Nephron (organoid): ENCODE measurements at regions not wholly inside any gene's neighbourhood (a gene's known extent, or its start where the extent isn't known, plus 50 kb on each side); places are given as distances from the start of the nearest gene placed in this dataset.

ENCODE experiments used
- H3K27ac Mint-ChIP-seq, 3 experiments: 2 replicates each; pipeline ENCODE4 v1.8.0; 2020; ENCODE audit warnings: mixed read lengths in 3 of 3, mild to moderate bottlenecking in 2 of 3, moderate library complexity in 1 of 3
- H3K27me3 Mint-ChIP-seq: 2 replicates; pipeline ENCODE4 v1.8.0; 2021; ENCODE audit warnings: low read depth, mild to moderate bottlenecking, moderate library complexity, mixed read lengths
- H3K36me3 Mint-ChIP-seq: 2 replicates; pipeline ENCODE4 v1.8.0; 2020; ENCODE audit warnings: low read depth, mixed read lengths
- H3K4me1 Mint-ChIP-seq: 2 replicates; pipeline ENCODE4 v1.8.0; 2020; ENCODE audit warnings: mixed read lengths
- H3K4me3 Mint-ChIP-seq, 3 experiments: 2 replicates each; pipeline ENCODE4 v1.8.0; 2020; ENCODE audit warnings: mild to moderate bottlenecking in 3 of 3, mixed read lengths in 3 of 3, moderate library complexity in 2 of 3
- H3K9me3 Mint-ChIP-seq: 2 replicates; pipeline ENCODE4 v1.8.0; 2020; ENCODE audit warnings: mixed read lengths
- TF ChIP-seq, protein P1 (sequence below), 3 experiments: fragments of 200-600 bp; sonication (generic); IDR thresholded peaks; one replicate each; pipeline ENCODE4 v1.5.0; 2021; ENCODE audit warnings: antibody characterized with exemption in 3 of 3; ENCODE audit not compliant: unreplicated experiment in 3 of 3

DNA sequence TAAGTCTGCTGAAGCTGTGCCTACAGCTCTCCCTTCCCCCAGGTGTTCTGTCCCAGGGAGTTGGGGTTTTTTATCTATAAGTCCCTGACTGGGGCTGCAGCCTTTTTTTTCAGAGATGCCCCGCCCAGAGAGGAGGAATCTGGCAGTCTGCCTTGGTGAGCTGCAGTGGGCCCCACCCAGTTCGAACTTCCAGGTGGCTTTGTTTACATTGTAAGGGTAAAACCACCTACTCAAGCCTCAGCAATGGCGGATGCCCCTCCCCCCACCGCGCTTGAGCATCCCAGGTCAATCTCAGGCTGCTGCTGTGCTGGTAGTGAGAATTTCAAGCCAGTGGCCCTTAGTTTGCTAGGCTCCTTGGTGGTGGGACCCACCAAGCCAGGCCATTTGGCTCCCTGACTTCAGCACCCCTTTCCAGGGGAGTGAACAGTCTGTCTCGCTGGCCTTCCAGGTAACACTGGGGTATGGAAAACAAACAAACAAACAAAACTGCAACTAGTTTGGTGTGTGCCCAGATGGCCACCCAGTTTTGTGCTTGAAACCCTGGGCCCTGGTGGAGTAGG, 189.4 kb downstream of the MFSD1 start:
- peaks cover 20% of the 10 kb centered on the region for H3K9me3 Mint-ChIP-seq
- no peak overlapping the region for H3K4me3 Mint-ChIP-seq
- H3K36me3 Mint-ChIP-seq: no peaks in the 10 kb centered on the region
- no peak overlapping the region for H3K27ac Mint-ChIP-seq
- H3K4me1 Mint-ChIP-seq: no peaks in the 10 kb centered on the region
- peaks cover 22% of the 10 kb centered on the region for H3K27me3 Mint-ChIP-seq
- TF ChIP-seq, protein P1, sequence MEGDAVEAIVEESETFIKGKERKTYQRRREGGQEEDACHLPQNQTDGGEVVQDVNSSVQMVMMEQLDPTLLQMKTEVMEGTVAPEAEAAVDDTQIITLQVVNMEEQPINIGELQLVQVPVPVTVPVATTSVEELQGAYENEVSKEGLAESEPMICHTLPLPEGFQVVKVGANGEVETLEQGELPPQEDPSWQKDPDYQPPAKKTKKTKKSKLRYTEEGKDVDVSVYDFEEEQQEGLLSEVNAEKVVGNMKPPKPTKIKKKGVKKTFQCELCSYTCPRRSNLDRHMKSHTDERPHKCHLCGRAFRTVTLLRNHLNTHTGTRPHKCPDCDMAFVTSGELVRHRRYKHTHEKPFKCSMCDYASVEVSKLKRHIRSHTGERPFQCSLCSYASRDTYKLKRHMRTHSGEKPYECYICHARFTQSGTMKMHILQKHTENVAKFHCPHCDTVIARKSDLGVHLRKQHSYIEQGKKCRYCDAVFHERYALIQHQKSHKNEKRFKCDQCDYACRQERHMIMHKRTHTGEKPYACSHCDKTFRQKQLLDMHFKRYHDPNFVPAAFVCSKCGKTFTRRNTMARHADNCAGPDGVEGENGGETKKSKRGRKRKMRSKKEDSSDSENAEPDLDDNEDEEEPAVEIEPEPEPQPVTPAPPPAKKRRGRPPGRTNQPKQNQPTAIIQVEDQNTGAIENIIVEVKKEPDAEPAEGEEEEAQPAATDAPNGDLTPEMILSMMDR (IDR thresholded peaks at IDR 0.05; ENCODE audit: unreplicated experiment in 3 of 3): no peak

DNA sequence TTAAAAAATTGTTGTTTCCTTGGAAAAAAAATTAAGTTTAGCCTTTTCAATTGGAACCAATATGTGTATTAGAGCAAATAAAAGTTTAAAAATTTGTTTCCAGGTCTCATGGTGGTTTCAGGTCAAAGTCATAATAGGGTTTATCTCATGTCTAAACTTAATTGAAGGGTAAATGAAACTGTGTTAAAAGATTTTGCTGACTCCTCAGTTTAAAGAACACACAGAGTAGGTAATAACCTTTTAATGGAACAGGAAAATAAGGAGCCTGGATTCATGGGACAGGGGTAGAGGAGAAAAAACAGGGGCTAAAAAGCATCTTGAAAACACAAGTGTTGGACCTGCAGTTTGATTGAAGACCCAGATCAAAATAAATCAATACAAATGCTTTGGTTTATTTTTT, 190.6 kb downstream of the MFSD1 start:
- Mint-ChIP-seq H3K27me3 (peaks cover 26% of the 10 kb centered on the region), H3K27ac (no peak overlapping the region), H3K4me3 (no peak overlapping the region), H3K36me3 (no peaks in the 10 kb centered on the region), H3K4me1 (no peaks in the 10 kb centered on the region), H3K9me3 (peaks cover 12% of the 10 kb centered on the region)
- TF ChIP-seq, protein P1 (IDR thresholded peaks at IDR 0.05; ENCODE audit: unreplicated experiment in 3 of 3): no peak

DNA sequence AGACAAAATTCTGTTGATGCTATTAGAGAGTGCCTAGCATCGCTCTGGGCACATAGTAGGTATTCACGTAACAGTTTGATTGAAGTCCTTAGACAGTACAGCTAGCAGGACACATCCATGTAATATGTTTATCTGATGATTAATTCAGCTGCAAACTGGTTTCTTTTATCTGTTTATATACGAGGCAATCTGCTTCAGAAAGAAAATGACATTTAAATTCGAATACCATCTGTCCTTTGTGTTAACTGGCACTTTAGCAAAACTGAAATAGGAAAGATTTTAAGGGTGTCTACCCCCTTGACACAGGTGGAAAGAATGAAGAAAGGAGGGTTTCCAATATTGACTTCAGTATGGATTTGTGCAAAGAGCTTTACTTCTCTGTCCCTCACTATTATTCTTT, 192.5 kb downstream of the MFSD1 start:
- H3K36me3 Mint-ChIP-seq: no peaks in the 10 kb centered on the region
- no peak overlapping the region for H3K4me3 Mint-ChIP-seq
- H3K27me3 Mint-ChIP-seq: peaks cover 19% of the 10 kb centered on the region
- no peak overlapping the region for H3K27ac Mint-ChIP-seq
- TF ChIP-seq, protein P1 (IDR thresholded peaks at IDR 0.05; ENCODE audit: unreplicated experiment in 3 of 3): no peak
- peaks cover 3% of the 10 kb centered on the region for H3K9me3 Mint-ChIP-seq
- no peaks in the 10 kb centered on the region for H3K4me1 Mint-ChIP-seq

DNA sequence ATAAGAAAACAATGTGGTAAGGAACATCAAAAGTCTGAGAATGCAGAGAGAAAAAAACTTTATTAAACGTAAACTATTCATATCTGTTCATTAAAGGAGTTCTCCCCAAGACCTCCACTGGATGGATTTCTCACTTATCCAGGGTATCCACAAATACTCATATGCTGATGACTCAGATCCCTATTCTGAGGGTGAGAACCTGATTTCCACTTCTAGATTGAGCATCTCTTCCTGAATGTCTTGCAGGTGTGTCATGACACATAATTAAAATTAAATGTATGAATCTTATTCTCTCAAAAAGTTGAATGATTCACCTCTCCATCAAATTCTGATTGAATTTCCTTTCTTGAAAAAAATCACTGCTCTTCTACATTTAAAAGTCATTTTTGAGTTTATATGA, 199.9 kb downstream of the MFSD1 start:
- peaks cover 7% of the 10 kb centered on the region for H3K27me3 Mint-ChIP-seq
- H3K4me3 Mint-ChIP-seq: no peak overlapping the region
- no peak overlapping the region for H3K27ac Mint-ChIP-seq
- no peaks in the 10 kb centered on the region for H3K9me3 Mint-ChIP-seq
- H3K4me1 Mint-ChIP-seq: no peaks in the 10 kb centered on the region
- H3K36me3 Mint-ChIP-seq: no peaks in the 10 kb centered on the region
- TF ChIP-seq, protein P1 (IDR thresholded peaks at IDR 0.05; ENCODE audit: unreplicated experiment in 3 of 3): no peak

DNA sequence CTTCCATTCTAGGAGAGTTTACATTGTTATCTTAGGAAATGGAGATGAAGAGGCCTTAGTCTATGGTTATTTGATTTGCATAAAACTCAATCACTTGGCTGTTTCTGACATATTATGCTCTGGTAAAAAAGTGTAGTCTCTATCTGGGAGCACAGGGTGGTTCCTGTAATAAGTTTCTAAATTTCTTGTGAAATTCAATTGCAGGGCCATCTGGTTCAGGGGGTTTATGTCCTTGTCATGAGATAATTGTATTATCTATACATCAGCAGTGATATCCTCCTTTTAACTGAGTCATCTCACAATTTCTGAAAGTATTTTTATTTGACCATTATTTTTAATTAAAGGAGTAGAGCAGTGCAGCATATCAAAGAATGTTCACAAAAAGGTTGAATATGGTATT, 203.3 kb downstream of the MFSD1 start:
- H3K27me3 Mint-ChIP-seq: peaks cover 3% of the 10 kb centered on the region
- no peak overlapping the region for H3K27ac Mint-ChIP-seq
- TF ChIP-seq, protein P1 (IDR thresholded peaks at IDR 0.05; ENCODE audit: unreplicated experiment in 3 of 3): no peak
- no peaks in the 10 kb centered on the region for H3K4me1 Mint-ChIP-seq
- no peak overlapping the region for H3K4me3 Mint-ChIP-seq
- no peaks in the 10 kb centered on the region for H3K9me3 Mint-ChIP-seq
- H3K36me3 Mint-ChIP-seq: no peaks in the 10 kb centered on the region

DNA sequence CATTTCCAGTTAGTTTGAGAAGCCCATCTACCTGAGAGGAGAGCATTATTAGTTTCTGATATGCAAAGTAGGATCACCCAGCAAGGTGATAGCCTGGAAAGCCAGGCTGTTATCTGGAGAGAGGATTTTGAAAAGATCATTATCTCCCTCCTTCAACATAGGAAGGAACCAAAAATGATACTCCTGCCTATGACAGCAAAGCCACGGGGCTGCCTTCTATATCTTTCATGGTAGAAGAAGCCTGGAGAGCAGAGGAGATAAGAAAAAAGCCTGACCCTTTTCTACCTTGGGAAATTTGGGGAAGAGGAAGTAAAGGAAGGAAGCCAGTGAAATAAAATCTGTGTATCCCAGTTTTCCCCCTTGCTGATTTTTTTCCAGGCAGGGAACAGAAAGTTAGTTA, 205.5 kb downstream of the MFSD1 start:
- Mint-ChIP-seq H3K4me3 (no peak overlapping the region), H3K9me3 (no peaks in the 10 kb centered on the region), H3K4me1 (no peaks in the 10 kb centered on the region), H3K27me3 (peaks cover 7% of the 10 kb centered on the region), H3K36me3 (no peaks in the 10 kb centered on the region), H3K27ac (no peak overlapping the region)
- TF ChIP-seq, protein P1 (IDR thresholded peaks at IDR 0.05; ENCODE audit: unreplicated experiment in 3 of 3): no peak
